Liver (tissue), 7 donors: ENCODE measurements at regions not wholly inside any gene's neighbourhood (a gene's known extent, or its start where the extent isn't known, plus 50 kb on each side); places are given as distances from the start of the nearest gene placed in this dataset.

Source experiments
- DNase-seq: peaks from one replicate; pipeline ENCODE4 v3.0.0-alpha.2; 2017; ENCODE audit warnings: low spot score
- H3K27ac ChIP-seq, 2 donors: one replicate each; pipeline ENCODE4 v1.7.0; 2013; ENCODE audit warnings: inconsistent platforms in 2 of 2, low read length in 2 of 2, control low read depth in 1 of 2, low read depth in 1 of 2, mild to moderate bottlenecking in 1 of 2
- H3K27me3 ChIP-seq, 4 donors: one replicate each; pipeline versions ENCODE4 v1.6.1 to v1.7.0; 2013; ENCODE audit warnings: low read length in 3 of 4, inconsistent platforms in 1 of 4, mild to moderate bottlenecking in 1 of 4, moderate library complexity in 1 of 4; ENCODE audit not compliant: control insufficient read depth in 4 of 4, insufficient read depth in 4 of 4
- H3K36me3 ChIP-seq, 4 donors: one replicate each; pipeline versions ENCODE4 v1.6.1 to v1.7.0; 2013; ENCODE audit warnings: low read length in 3 of 4, mild to moderate bottlenecking in 3 of 4, low read depth in 1 of 4, moderate library complexity in 1 of 4; ENCODE audit not compliant: control insufficient read depth in 4 of 4, insufficient read depth in 3 of 4
- H3K4me1 ChIP-seq, 4 donors: one replicate each; pipeline versions ENCODE4 v1.6.1 to v1.7.0; 2013; ENCODE audit warnings: low read length in 3 of 4, mild to moderate bottlenecking in 3 of 4, moderate library complexity in 1 of 4; ENCODE audit not compliant: control insufficient read depth in 4 of 4, insufficient read depth in 4 of 4
- H3K4me3 ChIP-seq, 3 donors: one replicate each; pipeline versions ENCODE4 v1.6.1 to v1.7.0; 2013; ENCODE audit warnings: low read length in 3 of 3, control low read depth in 1 of 3, low read depth in 1 of 3, mild to moderate bottlenecking in 1 of 3
- H3K9ac ChIP-seq, 2 donors: one replicate each; pipeline ENCODE4 v1.7.0; 2013; ENCODE audit warnings: low read length in 2 of 2, mild to moderate bottlenecking in 2 of 2, moderate library complexity in 2 of 2, control low read depth in 1 of 2, low read depth in 1 of 2
- H3K9me3 ChIP-seq, 4 donors: one replicate each; pipeline versions ENCODE4 v1.6.1 to v1.7.0; 2013; ENCODE audit warnings: low read length in 3 of 4; ENCODE audit not compliant: control insufficient read depth in 4 of 4
- EGR1 ChIP-seq, 2 donors: IDR thresholded peaks; 2 replicates each; pipeline ENCODE4 v1.6.1; 2016 to 2018; ENCODE audit warnings: antibody characterized with exemption in 2 of 2, low read depth in 2 of 2
- FOXA1 ChIP-seq: IDR thresholded peaks from 2 replicates; pipeline ENCODE4 v1.6.1; 2016; ENCODE audit warnings: antibody characterized with exemption
- FOXA2 ChIP-seq: IDR thresholded peaks from 2 replicates; pipeline ENCODE4 v1.6.1; 2016; ENCODE audit warnings: antibody characterized with exemption
- GABPA ChIP-seq, 2 donors: IDR thresholded peaks in 1 of 2; conservative IDR thresholded peaks in 1 of 2; 2 replicates each; pipeline ENCODE4 v1.6.1; 2016; ENCODE audit warnings: antibody characterized with exemption in 2 of 2, mild to moderate bottlenecking in 1 of 2, moderate library complexity in 1 of 2
- HNF4A ChIP-seq, 2 donors: conservative IDR thresholded peaks; 2 replicates each; pipeline ENCODE4 v1.6.1; 2016; ENCODE audit warnings: antibody characterized with exemption in 2 of 2, mild to moderate bottlenecking in 2 of 2
- HNF4G ChIP-seq: IDR thresholded peaks from 2 replicates; pipeline ENCODE4 v1.6.1; 2016; ENCODE audit warnings: antibody characterized with exemption
- JUND ChIP-seq, 2 donors: IDR thresholded peaks; 2 replicates each; pipeline ENCODE4 v1.6.1; 2016; ENCODE audit warnings: antibody characterized with exemption in 2 of 2
- NR2F2 ChIP-seq: IDR thresholded peaks from 2 replicates; pipeline ENCODE4 v1.6.1; 2016; ENCODE audit warnings: antibody characterized with exemption
- RAD21 ChIP-seq, 2 donors: IDR thresholded peaks; 2 replicates each; pipeline ENCODE4 v1.6.1; 2016; ENCODE audit warnings: antibody characterized with exemption in 2 of 2, mild to moderate bottlenecking in 2 of 2
- RXRA ChIP-seq, 2 donors: IDR thresholded peaks; 2 replicates each; pipeline ENCODE4 v1.6.1; 2017 to 2018; ENCODE audit warnings: antibody characterized with exemption in 2 of 2, mild to moderate bottlenecking in 1 of 2
- SP1 ChIP-seq: IDR thresholded peaks from 2 replicates; pipeline ENCODE4 v1.6.1; 2018; ENCODE audit warnings: antibody characterized with exemption, mild to moderate bottlenecking
- TAF1 ChIP-seq: conservative IDR thresholded peaks from 2 replicates; pipeline ENCODE4 v1.6.1; 2016; ENCODE audit warnings: antibody characterized with exemption, mild to moderate bottlenecking
- YY1 ChIP-seq: IDR thresholded peaks from 2 replicates; pipeline ENCODE4 v1.6.1; 2016; ENCODE audit warnings: antibody characterized with exemption, mild to moderate bottlenecking
- TF ChIP-seq, protein P1 (sequence below): IDR thresholded peaks from 2 replicates; pipeline ENCODE4 v1.6.1; 2016; ENCODE audit warnings: antibody characterized with exemption, mild to moderate bottlenecking
- TF ChIP-seq, protein P2 (sequence below): fragments of 150-350 bp; IDR thresholded peaks from 2 replicates; pipeline ENCODE4 v1.5.1; 2017; ENCODE audit warnings: improper control_type of control experiment, low read depth, low read length; ENCODE audit not compliant: missing input control
- TF ChIP-seq, protein P3 (sequence below): IDR thresholded peaks from 2 replicates; pipeline ENCODE4 v1.6.1; 2016; ENCODE audit warnings: antibody characterized with exemption
- TF ChIP-seq, protein P4 (sequence below): IDR thresholded peaks from 2 replicates; pipeline ENCODE4 v1.6.1; 2016; ENCODE audit warnings: antibody characterized with exemption
- TF ChIP-seq, protein P5 (sequence below): IDR thresholded peaks from 2 replicates; pipeline ENCODE4 v1.6.1; 2016; ENCODE audit warnings: antibody characterized with exemption
- donor health status: healthy.
- donor health status: healthy.
- donor health status: healthy.
- donor health status: healthy.

DNA sequence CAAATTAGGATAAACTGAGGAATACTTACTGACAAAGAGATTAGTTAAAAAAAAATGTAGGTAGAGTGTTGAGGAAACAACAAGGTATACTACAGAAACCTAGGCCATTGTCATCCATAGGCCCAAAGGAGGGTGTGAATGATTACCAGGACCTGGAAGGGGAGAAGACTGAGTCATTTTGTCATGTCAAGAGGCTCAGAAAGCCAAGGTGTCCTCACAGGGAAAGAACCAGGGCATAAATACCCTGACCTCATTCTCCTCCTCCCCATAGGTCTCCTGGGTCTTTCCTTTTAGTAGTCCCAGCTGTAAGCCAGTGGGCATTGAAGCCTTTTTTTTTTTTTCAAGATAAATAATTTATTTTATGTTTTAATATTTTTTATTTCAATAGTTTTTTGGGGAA, 582.1 kb upstream of the JAG1 start:
- no peak overlapping the region for H3K9ac ChIP-seq
- H3K36me3 ChIP-seq, result no peaks in the 10 kb centered on the region
- TF ChIP-seq RXRA (IDR thresholded peaks at IDR 0.05) (no peak), EGR1 (IDR thresholded peaks at IDR 0.05; ENCODE audit: low read depth in 2 of 2) (no peak), YY1 (no peak), FOXA1 (no peak), HNF4A (conservative IDR thresholded peaks at IDR 0.05) (no peak), RAD21 (IDR thresholded peaks at IDR 0.05) (no peak), NR2F2 (no peak), JUND (IDR thresholded peaks at IDR 0.05) (no peak), GABPA (IDR thresholded peaks at IDR 0.05 in 1 of 2, conservative IDR thresholded peaks at IDR 0.05 in 1 of 2) (no peak), FOXA2 (no peak), HNF4G (no peak), SP1 (no peak), TAF1 (no peak)
- TF ChIP-seq, protein P1, sequence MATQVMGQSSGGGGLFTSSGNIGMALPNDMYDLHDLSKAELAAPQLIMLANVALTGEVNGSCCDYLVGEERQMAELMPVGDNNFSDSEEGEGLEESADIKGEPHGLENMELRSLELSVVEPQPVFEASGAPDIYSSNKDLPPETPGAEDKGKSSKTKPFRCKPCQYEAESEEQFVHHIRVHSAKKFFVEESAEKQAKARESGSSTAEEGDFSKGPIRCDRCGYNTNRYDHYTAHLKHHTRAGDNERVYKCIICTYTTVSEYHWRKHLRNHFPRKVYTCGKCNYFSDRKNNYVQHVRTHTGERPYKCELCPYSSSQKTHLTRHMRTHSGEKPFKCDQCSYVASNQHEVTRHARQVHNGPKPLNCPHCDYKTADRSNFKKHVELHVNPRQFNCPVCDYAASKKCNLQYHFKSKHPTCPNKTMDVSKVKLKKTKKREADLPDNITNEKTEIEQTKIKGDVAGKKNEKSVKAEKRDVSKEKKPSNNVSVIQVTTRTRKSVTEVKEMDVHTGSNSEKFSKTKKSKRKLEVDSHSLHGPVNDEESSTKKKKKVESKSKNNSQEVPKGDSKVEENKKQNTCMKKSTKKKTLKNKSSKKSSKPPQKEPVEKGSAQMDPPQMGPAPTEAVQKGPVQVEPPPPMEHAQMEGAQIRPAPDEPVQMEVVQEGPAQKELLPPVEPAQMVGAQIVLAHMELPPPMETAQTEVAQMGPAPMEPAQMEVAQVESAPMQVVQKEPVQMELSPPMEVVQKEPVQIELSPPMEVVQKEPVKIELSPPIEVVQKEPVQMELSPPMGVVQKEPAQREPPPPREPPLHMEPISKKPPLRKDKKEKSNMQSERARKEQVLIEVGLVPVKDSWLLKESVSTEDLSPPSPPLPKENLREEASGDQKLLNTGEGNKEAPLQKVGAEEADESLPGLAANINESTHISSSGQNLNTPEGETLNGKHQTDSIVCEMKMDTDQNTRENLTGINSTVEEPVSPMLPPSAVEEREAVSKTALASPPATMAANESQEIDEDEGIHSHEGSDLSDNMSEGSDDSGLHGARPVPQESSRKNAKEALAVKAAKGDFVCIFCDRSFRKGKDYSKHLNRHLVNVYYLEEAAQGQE, result no peak
- TF ChIP-seq, protein P2, sequence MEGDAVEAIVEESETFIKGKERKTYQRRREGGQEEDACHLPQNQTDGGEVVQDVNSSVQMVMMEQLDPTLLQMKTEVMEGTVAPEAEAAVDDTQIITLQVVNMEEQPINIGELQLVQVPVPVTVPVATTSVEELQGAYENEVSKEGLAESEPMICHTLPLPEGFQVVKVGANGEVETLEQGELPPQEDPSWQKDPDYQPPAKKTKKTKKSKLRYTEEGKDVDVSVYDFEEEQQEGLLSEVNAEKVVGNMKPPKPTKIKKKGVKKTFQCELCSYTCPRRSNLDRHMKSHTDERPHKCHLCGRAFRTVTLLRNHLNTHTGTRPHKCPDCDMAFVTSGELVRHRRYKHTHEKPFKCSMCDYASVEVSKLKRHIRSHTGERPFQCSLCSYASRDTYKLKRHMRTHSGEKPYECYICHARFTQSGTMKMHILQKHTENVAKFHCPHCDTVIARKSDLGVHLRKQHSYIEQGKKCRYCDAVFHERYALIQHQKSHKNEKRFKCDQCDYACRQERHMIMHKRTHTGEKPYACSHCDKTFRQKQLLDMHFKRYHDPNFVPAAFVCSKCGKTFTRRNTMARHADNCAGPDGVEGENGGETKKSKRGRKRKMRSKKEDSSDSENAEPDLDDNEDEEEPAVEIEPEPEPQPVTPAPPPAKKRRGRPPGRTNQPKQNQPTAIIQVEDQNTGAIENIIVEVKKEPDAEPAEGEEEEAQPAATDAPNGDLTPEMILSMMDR, result no peak
- TF ChIP-seq, protein P3, sequence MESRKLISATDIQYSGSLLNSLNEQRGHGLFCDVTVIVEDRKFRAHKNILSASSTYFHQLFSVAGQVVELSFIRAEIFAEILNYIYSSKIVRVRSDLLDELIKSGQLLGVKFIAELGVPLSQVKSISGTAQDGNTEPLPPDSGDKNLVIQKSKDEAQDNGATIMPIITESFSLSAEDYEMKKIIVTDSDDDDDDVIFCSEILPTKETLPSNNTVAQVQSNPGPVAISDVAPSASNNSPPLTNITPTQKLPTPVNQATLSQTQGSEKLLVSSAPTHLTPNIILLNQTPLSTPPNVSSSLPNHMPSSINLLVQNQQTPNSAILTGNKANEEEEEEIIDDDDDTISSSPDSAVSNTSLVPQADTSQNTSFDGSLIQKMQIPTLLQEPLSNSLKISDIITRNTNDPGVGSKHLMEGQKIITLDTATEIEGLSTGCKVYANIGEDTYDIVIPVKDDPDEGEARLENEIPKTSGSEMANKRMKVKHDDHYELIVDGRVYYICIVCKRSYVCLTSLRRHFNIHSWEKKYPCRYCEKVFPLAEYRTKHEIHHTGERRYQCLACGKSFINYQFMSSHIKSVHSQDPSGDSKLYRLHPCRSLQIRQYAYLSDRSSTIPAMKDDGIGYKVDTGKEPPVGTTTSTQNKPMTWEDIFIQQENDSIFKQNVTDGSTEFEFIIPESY, result no peak
- TF ChIP-seq, protein P4, sequence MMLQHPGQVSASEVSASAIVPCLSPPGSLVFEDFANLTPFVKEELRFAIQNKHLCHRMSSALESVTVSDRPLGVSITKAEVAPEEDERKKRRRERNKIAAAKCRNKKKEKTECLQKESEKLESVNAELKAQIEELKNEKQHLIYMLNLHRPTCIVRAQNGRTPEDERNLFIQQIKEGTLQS, result no peak
- TF ChIP-seq, protein P5, sequence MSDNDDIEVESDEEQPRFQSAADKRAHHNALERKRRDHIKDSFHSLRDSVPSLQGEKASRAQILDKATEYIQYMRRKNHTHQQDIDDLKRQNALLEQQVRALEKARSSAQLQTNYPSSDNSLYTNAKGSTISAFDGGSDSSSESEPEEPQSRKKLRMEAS, result no peak
- H3K27me3 ChIP-seq, result no peaks in the 10 kb centered on the region
- DNase-seq, result no peak
- no peak overlapping the region for H3K27ac ChIP-seq
- H3K9me3 ChIP-seq, result peaks cover 0 to 12% (median 2%) of the 10 kb centered on the region in 4 donors
- H3K4me1 ChIP-seq, result no peaks in the 10 kb centered on the region
- H3K4me3 ChIP-seq, result no peak overlapping the region
